ENCODE measurements at regions not wholly inside any gene's neighbourhood (a gene's known extent, or its start where the extent isn't known, plus 50 kb on each side); places are given as distances from the start of the nearest gene placed in this dataset.

DNA sequence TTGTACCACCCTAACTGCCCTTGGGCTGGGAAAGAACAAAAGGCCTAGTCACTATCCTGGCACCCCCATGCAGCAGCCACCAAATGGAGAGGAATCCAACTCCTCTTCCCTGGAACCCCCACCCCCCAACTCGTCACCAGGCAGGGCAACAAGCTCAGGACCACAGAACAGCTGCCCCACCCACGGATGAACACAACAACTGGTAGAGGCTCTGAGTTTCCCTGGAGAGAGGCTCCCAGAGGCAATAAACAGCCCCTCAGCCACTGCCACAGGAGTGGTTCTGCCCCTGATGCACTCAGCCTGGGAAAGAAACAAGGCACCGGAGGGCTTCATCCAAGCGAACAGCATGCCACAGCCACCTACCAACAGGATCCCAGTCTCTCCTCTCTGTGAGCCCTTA is 778.4 kb upstream of the FAT3 start:
- H3K4me3 Mint-ChIP-seq, result no peak overlapping the region
- H3K27me3 Mint-ChIP-seq, result no peaks in the 10 kb centered on the region

DNA sequence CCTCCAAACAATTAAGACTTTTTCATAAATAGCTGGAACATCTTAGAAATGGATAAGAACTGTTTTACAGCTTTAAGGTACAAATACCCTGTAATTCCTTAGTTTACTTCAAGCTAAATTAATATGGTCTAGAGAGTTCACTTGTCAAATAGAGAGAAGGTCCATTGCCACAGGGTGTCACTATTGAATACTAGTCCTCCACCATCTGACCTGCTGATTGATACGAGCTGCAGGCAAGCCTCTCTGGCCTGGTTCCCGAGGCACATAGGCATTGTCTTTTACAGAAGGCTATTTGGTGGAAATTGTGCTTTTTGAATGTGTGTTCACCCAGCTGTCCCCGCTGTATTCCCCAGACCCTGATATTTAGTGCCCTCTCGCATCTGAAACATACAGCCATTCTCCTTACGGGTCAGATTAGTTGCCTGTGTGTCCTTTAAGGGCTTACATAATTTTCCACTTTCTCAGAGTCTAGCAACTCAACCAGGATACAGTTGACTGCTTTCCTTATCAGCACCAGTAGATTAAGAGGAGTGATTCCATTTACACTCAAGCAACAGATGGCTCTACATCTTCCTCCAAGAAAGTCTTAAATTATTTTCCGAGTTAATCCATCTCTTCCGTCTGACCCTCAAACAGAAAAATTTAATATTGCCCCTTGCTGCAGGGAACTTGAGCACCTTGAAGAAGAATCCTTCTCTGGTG is 788.8 kb upstream of the FAT3 start:
- DNase-seq (ENCODE audit: extremely low spot score, unreplicated experiment), result no peak
- Mint-ChIP-seq H3K36me3 (no peaks in the 10 kb centered on the region), H3K4me1 (ENCODE audit: unreplicated experiment) (peaks cover 15% of the 10 kb centered on the region), H3K9me3 (no peaks in the 10 kb centered on the region), H3K4me3 (no peak overlapping the region), H3K27me3 (no peaks in the 10 kb centered on the region), H3K27ac (no peak overlapping the region)
- TF ChIP-seq, protein P1, sequence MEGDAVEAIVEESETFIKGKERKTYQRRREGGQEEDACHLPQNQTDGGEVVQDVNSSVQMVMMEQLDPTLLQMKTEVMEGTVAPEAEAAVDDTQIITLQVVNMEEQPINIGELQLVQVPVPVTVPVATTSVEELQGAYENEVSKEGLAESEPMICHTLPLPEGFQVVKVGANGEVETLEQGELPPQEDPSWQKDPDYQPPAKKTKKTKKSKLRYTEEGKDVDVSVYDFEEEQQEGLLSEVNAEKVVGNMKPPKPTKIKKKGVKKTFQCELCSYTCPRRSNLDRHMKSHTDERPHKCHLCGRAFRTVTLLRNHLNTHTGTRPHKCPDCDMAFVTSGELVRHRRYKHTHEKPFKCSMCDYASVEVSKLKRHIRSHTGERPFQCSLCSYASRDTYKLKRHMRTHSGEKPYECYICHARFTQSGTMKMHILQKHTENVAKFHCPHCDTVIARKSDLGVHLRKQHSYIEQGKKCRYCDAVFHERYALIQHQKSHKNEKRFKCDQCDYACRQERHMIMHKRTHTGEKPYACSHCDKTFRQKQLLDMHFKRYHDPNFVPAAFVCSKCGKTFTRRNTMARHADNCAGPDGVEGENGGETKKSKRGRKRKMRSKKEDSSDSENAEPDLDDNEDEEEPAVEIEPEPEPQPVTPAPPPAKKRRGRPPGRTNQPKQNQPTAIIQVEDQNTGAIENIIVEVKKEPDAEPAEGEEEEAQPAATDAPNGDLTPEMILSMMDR (conservative IDR thresholded peaks at IDR 0.05), result no peak

More for the DNA sequence above, 778.4 kb upstream of the FAT3 start:
- H3K36me3 Mint-ChIP-seq, result no peaks in the 10 kb centered on the region
- DNase-seq (ENCODE audit: extremely low spot score, unreplicated experiment), result no peak
- H3K9me3 Mint-ChIP-seq, result peaks cover 5% of the 10 kb centered on the region
- no peak overlapping the region for H3K27ac Mint-ChIP-seq
- TF ChIP-seq, protein P1 (conservative IDR thresholded peaks at IDR 0.05), result no peak
- no peaks in the 10 kb centered on the region for H3K4me1 Mint-ChIP-seq (ENCODE audit: unreplicated experiment)

DNA sequence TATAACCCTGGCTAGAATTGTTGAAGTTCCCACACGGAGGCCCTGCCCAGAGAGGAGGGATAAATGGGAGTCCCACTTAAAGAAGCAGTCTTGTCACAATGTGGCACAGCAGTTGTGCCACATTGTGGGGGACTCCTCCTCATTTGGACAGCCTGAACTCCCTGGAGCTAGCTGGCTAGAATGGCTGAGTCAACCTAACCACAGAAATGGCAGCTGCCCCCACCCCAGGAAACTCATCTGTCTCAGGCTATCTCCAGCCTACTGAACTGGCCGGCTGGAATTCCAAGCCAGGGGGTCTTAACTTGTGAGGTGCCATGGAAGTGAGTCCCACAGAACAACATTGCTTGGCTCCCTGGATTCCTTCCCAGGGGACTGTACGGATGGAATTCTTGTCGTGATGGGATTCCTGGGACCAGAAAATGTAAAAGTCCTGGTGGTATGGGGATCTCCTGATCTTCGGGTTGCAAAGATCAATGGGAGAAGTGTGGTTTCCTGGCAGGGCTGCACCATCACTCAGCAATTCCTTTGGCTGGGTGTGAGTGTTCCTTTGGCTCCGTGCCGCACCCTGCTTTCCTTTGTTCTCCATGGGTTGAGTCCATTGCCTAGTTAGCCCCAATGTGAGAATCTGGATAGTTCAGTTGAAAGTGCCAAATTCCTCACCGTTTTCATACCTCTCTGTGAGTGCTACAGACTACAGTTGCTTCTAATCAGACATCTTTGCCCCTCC is 791.2 kb upstream of the FAT3 start:
- Mint-ChIP-seq H3K4me1 (ENCODE audit: unreplicated experiment) (peaks cover 8% of the 10 kb centered on the region), H3K4me3 (no peak overlapping the region), H3K27me3 (no peaks in the 10 kb centered on the region), H3K27ac (no peak overlapping the region), H3K36me3 (no peaks in the 10 kb centered on the region), H3K9me3 (no peaks in the 10 kb centered on the region)
- DNase-seq (ENCODE audit: extremely low spot score, unreplicated experiment), result no peak
- TF ChIP-seq, protein P1 (conservative IDR thresholded peaks at IDR 0.05), result no peak

DNA sequence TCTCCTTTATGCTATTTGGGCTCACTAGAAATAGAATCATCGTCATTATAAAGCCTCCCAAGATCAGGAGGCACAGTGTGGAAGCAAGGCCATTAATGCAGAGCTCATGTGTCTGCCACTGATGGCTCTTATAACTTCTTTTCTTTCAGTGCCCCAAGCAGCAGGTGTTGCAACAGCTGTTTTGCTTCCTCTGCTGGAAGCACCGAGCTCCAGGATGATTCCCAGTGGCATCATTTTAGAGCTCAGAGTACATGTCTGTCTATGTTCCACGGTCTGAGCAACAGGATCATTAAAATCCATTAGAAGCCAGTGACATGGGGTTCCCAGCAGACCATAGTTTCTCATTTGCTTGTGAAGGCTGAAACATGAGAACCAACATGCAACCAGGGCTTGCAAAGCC is 803.0 kb upstream of the FAT3 start:
- Mint-ChIP-seq H3K4me3 (no peak overlapping the region), H3K4me1 (ENCODE audit: unreplicated experiment) (peaks cover 10% of the 10 kb centered on the region), H3K9me3 (peaks cover 2% of the 10 kb centered on the region), H3K36me3 (no peaks in the 10 kb centered on the region), H3K27me3 (no peaks in the 10 kb centered on the region), H3K27ac (no peak overlapping the region)
- DNase-seq (ENCODE audit: extremely low spot score, unreplicated experiment), result no peak
- TF ChIP-seq, protein P1 (conservative IDR thresholded peaks at IDR 0.05), result no peak

DNA sequence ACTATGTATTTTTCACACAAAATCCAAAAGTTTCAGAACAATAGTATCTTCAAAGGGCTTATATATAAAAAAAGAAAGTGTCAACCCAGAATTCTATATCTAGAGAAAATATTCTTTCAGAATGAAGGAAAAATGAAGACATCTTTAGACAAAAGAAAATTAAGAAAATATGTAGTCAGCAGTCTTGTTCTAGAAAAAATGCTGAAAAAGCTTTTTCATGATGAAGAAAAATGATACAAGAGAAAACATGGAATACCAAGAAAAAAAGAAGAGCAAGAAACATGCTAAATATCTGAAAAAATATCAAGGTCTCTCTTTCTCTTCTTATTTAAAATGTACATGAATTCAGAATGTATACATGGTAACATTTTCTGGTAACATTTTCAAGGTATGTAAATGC is 816.8 kb upstream of the FAT3 start:
- H3K9me3 Mint-ChIP-seq, result no peaks in the 10 kb centered on the region
- H3K27me3 Mint-ChIP-seq, result no peaks in the 10 kb centered on the region
- H3K4me1 Mint-ChIP-seq (ENCODE audit: unreplicated experiment), result peaks cover 5% of the 10 kb centered on the region
- TF ChIP-seq, protein P1 (conservative IDR thresholded peaks at IDR 0.05), result no peak
- H3K36me3 Mint-ChIP-seq, result no peaks in the 10 kb centered on the region
- no peak for DNase-seq (ENCODE audit: extremely low spot score, unreplicated experiment)
- H3K27ac Mint-ChIP-seq, result no peak overlapping the region
- no peak overlapping the region for H3K4me3 Mint-ChIP-seq

Measured in type B pancreatic cell (in vitro differentiated cells).